ENCODE measurements at regions not wholly inside any gene's neighbourhood (a gene's known extent, or its start where the extent isn't known, plus 50 kb on each side); places are given as distances from the start of the nearest gene placed in this dataset.
"Not testable (repeated sequence)": the region's sequence is repeated elsewhere in the genome, so short reads cannot be mapped to it uniquely, and the experiment has no call there.

GRCh38 chr4:66490729-66491128, 820.4 kb upstream of the EPHA5 start:
- no peak for DNase-seq (ENCODE audit: low read depth in 4 of 4, low spot score in 3 of 4)

- no peak for DNase-seq (ENCODE audit: low read depth in 4 of 4, low spot score in 3 of 4)
Observed at GRCh38 chr4:66489783-66490452, 819.6 kb upstream of the EPHA5 start.

GRCh38 chr4:66489370-66489769, 819.1 kb upstream of the EPHA5 start:
- DNase-seq (ENCODE audit: low read depth in 4 of 4, low spot score in 3 of 4), result no peak

DNA sequence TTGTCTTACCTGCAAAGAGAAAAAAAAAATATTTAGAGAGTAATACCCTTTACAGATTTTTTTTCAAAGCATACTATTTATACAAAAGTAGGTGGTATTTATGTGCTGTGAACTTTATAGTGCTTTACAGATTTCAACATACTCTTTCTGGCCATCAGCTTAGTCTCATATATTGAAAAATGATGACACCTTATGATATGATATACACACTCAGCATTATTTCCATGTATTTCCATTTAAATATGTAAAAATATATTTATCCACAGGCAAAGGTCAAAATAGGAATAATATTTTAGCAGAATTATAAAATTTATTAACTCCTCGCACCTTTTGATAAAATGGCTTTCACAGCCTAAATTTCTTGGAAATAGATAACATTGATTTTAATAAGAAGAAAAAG, 815.8 kb upstream of the EPHA5 start:
- DNase-seq (ENCODE audit: low read depth in 4 of 4, low spot score in 3 of 4), result no peak

- no peak for DNase-seq (ENCODE audit: low read depth in 4 of 4, low spot score in 3 of 4)
Observed at GRCh38 chr4:66482186-66482585, 811.9 kb upstream of the EPHA5 start.

DNA sequence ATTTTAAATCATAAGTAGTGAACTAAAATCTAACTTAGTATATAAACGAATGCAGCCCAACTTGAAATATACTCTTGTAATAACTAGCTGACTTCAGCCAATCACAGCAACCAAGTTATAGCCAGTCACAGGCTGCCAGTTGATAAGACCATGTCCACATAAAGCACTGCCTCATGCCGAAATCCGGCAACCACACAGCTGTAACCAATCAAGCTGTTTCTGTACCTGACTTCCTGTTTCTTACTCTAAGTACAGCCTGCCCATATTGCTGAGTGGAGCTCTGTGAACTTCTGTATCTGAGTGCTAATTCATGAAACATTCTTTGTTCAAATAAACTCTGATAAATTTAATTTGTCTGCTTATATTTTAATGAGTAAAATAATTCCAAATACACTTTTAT, 805.3 kb upstream of the EPHA5 start:
- no peak for DNase-seq (ENCODE audit: low read depth in 4 of 4, low spot score in 3 of 4)

- no peak for DNase-seq (ENCODE audit: low read depth in 4 of 4, low spot score in 3 of 4)
Observed at GRCh38 chr4:66465111-66465510, 794.8 kb upstream of the EPHA5 start.

DNA sequence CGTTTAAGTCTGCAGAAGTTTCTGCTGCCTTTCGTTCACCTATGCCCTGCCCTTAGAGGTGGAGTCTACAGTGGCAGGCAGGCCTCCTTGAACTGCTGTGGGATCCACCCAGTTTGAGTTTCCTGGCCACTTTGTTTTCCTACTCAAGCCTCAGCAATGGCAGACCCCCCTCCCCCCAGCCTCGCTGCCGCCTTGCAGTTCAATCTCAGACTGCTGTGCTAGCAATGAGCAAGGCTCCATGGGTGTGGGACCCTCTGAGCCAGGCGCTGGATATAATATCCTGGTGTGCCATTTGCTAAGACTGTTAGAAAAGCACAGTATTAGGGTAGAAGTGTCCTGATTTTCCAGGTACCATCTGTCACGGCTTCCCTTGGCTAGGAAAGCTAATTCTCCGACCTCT, 792.6 kb upstream of the EPHA5 start:
- not testable (repeated sequence) for DNase-seq (ENCODE audit: low read depth in 4 of 4, low spot score in 3 of 4)

- no peak for DNase-seq (ENCODE audit: low read depth in 4 of 4, low spot score in 3 of 4)
Observed at GRCh38 chr4:66451741-66452140, 781.5 kb upstream of the EPHA5 start.

DNA sequence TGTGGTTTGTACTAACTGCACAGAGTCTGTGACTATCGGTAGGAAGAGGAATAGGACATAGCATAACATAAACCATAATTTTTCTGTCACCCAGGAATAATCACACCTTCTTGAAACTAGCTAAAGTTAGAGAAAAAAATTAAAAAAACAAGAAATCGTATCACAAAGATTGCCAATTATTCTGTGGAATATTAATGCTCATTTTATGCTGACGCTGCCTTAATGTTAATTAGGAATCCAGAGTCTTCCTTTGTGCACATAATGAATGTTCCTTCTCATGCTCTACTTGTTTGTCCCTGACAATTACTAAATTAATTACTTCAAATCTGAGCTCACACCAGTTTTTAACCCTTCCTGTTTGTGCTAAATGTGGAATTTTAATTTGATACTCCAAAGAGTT, 772.7 kb upstream of the EPHA5 start:
- DNase-seq (ENCODE audit: low read depth in 4 of 4, low spot score in 3 of 4), result no peak

DNA sequence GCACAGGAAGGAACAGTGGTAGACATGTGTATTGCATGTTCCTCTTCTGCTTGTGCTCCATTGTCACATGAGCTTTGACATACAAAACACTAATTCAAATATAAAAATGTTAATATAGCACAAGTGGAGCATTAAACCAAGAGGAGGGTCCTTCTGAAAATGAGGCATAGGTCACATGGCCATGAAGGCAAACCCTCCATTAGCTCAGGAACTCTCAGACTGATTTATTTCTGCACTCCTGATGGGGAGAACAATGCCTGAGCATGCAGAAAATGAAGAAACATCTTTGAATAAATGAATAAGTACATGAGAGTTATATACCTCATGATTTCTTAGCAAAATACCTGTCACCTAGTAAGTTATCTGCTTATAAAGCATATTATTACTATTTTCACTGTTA, 769.2 kb upstream of the EPHA5 start:
- no peak for DNase-seq (ENCODE audit: low read depth in 4 of 4, low spot score in 3 of 4)

GRCh38 chr4:66433706-66434105, 763.4 kb upstream of the EPHA5 start:
- DNase-seq (ENCODE audit: low read depth in 4 of 4, low spot score in 3 of 4), result no peak

DNA sequence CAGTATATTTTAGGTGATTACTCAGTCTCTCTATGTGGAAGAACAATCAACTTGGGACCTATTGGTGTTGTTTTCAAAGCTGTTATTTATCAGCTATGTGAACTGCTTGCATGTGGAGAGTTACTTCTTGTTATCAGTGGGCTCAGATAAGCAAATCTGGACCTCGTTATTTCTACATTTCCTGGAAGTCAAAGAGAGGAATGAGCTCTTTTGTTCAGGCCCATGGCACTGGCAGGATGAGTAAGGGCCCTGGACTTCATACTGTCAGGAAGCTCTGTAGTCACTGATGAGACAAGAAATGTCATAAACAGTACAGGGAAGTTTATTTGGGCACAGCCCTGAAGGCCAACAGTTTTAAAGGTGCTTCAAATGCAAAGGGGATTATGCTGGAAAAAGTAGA, 760.6 kb upstream of the EPHA5 start:
- no peak for DNase-seq (ENCODE audit: low read depth in 4 of 4, low spot score in 3 of 4)

DNA sequence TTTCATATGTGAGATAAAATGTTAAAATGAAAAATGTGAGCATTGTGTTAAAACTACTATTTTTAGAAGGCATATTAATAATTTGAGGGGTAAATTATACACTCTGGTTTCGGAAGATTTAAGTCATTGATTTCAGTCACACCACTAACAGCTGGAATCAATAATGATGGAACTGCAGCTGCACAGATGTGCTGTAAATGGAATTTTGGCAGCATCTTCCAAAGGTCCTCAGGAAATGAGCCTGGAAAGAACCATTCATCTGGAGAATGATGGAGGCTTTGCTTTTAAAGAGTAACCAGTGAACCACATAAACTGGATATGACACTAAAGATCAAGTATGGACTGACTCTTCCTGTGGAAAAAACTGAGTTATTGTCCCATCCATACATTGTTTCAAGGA, 759.0 kb upstream of the EPHA5 start:
- no peak for DNase-seq (ENCODE audit: low read depth in 4 of 4, low spot score in 3 of 4)

GRCh38 chr4:66416425-66416824, 746.1 kb upstream of the EPHA5 start:
- DNase-seq (ENCODE audit: low read depth in 4 of 4, low spot score in 3 of 4), result no peak

DNA sequence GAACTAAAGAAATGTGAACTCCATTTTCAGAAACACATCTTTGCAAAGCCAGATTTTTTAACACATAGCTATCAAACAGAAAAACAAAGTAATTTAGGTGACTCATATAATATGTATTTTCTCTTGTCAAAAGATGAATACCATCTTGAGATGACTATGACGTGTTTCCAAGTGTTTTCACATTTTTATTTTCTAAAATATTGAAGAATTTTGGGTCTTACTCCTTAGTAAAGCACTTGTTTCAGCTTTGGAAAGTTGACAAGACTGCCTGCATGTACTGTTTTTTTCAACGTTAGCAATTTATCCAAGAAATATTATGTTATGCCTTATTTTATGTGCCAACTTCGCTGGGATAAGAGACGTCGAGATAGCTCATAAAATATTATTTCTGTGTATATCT, 733.9 kb upstream of the EPHA5 start:
- DNase-seq (ENCODE audit: low read depth in 4 of 4, low spot score in 3 of 4), result no peak

- no peak for DNase-seq (ENCODE audit: low read depth in 4 of 4, low spot score in 3 of 4)
Observed at GRCh38 chr4:66376921-66377320, 706.6 kb upstream of the EPHA5 start.

DNA sequence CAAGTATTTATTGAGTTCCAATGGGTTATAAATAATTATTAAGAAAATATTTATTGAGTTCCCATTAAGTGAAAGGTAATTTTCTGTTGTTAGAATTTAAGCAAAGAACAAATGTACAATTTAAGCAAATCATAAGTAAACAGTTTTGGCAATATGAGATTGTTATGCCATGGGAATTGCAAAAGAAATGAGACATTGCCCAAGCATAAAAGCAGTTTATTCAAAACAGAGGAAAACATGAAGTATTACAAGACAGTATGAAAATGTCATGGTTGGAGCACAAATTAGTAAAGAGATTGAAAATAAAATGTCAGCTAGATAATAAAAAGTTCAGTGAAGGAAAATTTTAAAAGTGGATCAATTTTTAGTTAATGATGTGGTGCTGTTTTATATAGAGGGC, 706.1 kb upstream of the EPHA5 start:
- no peak for DNase-seq (ENCODE audit: low read depth in 4 of 4, low spot score in 3 of 4)

GRCh38 chr4:66373268-66373667, 703.0 kb upstream of the EPHA5 start:
- no peak for DNase-seq (ENCODE audit: low read depth in 4 of 4, low spot score in 3 of 4)

- no peak for DNase-seq (ENCODE audit: low read depth in 4 of 4, low spot score in 3 of 4)
Observed at GRCh38 chr4:66372706-66373105, 702.4 kb upstream of the EPHA5 start.

GRCh38 chr4:66367043-66367660, 696.9 kb upstream of the EPHA5 start:
- no peak for DNase-seq (ENCODE audit: low read depth in 4 of 4, low spot score in 3 of 4)

DNA sequence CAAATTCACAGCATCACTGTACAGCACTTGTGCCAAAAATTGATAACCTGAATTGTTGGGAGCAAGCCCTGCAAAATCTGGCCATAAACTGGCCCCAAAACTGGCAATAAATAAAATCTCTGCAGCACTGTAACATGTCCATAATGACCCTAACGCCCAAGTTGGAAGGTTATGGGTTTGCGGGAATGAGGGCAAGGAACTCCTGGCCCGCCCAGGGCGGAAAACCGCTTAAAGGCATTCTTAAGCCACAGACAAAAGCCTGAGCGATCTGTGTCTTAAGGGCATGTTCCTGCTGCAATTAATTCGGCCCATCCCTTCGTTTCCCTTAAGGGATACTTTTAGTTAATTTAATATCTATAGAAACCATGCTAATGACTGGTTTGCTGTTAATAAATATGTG, 690.1 kb upstream of the EPHA5 start:
- DNase-seq (ENCODE audit: low read depth in 4 of 4, low spot score in 3 of 4), result not testable (repeated sequence)

GRCh38 chr4:66357316-66357715, 687.0 kb upstream of the EPHA5 start:
- no peak for DNase-seq (ENCODE audit: low read depth in 4 of 4, low spot score in 3 of 4)

Measured in right renal pelvis (tissue), 4 donors.